GM12878 (cell line): ENCODE measurements at regions not wholly inside any gene's neighbourhood (a gene's known extent, or its start where the extent isn't known, plus 50 kb on each side); places are given as distances from the start of the nearest gene placed in this dataset.

ENCODE experiments used
- BHLHE40 ChIP-seq, 2 experiments: fragments of 450-650 bp in 1 of 2; IDR thresholded peaks; 2 replicates each; pipeline ENCODE4 v1.6.1; 2011 to 2017; ENCODE audit warnings: low read depth in 2 of 2, borderline replicate concordance in 1 of 2, improper control_type of control experiment in 1 of 2, low read length in 1 of 2, mild to moderate bottlenecking in 1 of 2
- IRF3 ChIP-seq: fragments of 450-650 bp; IDR thresholded peaks from 2 replicates; pipeline ENCODE4 v1.6.1; 2014; ENCODE audit warnings: mild to moderate bottlenecking
- MEF2B ChIP-seq: fragments of 450-650 bp; IDR thresholded peaks from 2 replicates; pipeline ENCODE4 v1.6.1; 2018; ENCODE audit warnings: mild to moderate bottlenecking, moderate library complexity; ENCODE audit not compliant: partially characterized antibody, poor library complexity, severe bottlenecking
- PAX8 ChIP-seq: fragments of 450-650 bp; IDR thresholded peaks from 2 replicates; pipeline ENCODE4 v1.6.1; 2017; ENCODE audit warnings: mild to moderate bottlenecking, moderate library complexity
- SREBF2 ChIP-seq: IDR thresholded peaks from 2 replicates; pipeline ENCODE4 v1.6.1; 2012; ENCODE audit warnings: mild to moderate bottlenecking, low read length
- TCF3 ChIP-seq: IDR thresholded peaks from 2 replicates; pipeline ENCODE4 v1.6.1; 2012; ENCODE audit warnings: low read depth, mild to moderate bottlenecking, low read length, borderline replicate concordance; ENCODE audit not compliant: insufficient read depth
- ZNF217 ChIP-seq: fragments of 450-650 bp; IDR thresholded peaks from 2 replicates; pipeline ENCODE4 v1.6.1; 2017; ENCODE audit warnings: antibody characterized with exemption, mild to moderate bottlenecking
- TF ChIP-seq, protein P1 (sequence below): IDR thresholded peaks from 2 replicates; pipeline ENCODE4 v1.6.1; 2012; ENCODE audit warnings: mild to moderate bottlenecking, low read depth, low read length
- TF ChIP-seq, protein P2 (sequence below): IDR thresholded peaks from 2 replicates; pipeline ENCODE4 v1.6.1; 2012; ENCODE audit warnings: improper control_type of control experiment, low read depth, low read length; ENCODE audit not compliant: insufficient replicate concordance

DNA sequence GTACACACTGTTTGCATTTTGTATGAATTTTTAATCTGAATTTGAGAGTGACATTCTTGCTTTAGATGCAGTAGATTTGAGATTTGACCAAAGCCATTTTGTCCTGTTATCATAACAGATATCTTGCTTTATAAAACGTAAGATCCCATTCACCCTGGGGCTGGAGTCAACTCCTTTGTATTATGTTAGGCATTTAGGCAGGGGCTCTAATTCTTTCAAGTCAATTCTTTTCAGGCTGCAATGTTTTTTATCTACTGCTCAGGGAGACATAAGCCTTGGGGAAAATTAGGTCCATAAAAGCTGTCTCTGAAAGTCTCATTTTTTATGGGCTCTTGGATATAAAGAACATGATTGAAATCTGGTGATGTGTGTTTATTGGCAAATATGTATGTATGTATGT is 53.0 kb upstream of the CADPS start (continued):
- TF ChIP-seq, protein P1, sequence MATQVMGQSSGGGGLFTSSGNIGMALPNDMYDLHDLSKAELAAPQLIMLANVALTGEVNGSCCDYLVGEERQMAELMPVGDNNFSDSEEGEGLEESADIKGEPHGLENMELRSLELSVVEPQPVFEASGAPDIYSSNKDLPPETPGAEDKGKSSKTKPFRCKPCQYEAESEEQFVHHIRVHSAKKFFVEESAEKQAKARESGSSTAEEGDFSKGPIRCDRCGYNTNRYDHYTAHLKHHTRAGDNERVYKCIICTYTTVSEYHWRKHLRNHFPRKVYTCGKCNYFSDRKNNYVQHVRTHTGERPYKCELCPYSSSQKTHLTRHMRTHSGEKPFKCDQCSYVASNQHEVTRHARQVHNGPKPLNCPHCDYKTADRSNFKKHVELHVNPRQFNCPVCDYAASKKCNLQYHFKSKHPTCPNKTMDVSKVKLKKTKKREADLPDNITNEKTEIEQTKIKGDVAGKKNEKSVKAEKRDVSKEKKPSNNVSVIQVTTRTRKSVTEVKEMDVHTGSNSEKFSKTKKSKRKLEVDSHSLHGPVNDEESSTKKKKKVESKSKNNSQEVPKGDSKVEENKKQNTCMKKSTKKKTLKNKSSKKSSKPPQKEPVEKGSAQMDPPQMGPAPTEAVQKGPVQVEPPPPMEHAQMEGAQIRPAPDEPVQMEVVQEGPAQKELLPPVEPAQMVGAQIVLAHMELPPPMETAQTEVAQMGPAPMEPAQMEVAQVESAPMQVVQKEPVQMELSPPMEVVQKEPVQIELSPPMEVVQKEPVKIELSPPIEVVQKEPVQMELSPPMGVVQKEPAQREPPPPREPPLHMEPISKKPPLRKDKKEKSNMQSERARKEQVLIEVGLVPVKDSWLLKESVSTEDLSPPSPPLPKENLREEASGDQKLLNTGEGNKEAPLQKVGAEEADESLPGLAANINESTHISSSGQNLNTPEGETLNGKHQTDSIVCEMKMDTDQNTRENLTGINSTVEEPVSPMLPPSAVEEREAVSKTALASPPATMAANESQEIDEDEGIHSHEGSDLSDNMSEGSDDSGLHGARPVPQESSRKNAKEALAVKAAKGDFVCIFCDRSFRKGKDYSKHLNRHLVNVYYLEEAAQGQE, result no peak
- TF ChIP-seq ZNF217, result no peak
- TF ChIP-seq PAX8, result no peak
- TF ChIP-seq SREBF2, result no peak
- no peak for TF ChIP-seq IRF3
- TF ChIP-seq TCF3, result no peak
- TF ChIP-seq, protein P2, sequence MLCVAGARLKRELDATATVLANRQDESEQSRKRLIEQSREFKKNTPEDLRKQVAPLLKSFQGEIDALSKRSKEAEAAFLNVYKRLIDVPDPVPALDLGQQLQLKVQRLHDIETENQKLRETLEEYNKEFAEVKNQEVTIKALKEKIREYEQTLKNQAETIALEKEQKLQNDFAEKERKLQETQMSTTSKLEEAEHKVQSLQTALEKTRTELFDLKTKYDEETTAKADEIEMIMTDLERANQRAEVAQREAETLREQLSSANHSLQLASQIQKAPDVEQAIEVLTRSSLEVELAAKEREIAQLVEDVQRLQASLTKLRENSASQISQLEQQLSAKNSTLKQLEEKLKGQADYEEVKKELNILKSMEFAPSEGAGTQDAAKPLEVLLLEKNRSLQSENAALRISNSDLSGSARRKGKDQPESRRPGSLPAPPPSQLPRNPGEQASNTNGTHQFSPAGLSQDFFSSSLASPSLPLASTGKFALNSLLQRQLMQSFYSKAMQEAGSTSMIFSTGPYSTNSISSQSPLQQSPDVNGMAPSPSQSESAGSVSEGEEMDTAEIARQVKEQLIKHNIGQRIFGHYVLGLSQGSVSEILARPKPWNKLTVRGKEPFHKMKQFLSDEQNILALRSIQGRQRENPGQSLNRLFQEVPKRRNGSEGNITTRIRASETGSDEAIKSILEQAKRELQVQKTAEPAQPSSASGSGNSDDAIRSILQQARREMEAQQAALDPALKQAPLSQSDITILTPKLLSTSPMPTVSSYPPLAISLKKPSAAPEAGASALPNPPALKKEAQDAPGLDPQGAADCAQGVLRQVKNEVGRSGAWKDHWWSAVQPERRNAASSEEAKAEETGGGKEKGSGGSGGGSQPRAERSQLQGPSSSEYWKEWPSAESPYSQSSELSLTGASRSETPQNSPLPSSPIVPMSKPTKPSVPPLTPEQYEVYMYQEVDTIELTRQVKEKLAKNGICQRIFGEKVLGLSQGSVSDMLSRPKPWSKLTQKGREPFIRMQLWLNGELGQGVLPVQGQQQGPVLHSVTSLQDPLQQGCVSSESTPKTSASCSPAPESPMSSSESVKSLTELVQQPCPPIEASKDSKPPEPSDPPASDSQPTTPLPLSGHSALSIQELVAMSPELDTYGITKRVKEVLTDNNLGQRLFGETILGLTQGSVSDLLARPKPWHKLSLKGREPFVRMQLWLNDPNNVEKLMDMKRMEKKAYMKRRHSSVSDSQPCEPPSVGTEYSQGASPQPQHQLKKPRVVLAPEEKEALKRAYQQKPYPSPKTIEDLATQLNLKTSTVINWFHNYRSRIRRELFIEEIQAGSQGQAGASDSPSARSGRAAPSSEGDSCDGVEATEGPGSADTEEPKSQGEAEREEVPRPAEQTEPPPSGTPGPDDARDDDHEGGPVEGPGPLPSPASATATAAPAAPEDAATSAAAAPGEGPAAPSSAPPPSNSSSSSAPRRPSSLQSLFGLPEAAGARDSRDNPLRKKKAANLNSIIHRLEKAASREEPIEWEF, result no peak
- TF ChIP-seq BHLHE40 (IDR thresholded peaks at IDR 0.05; ENCODE audit: borderline replicate concordance in 1 of 2, low read depth in 2 of 2, low read length in 1 of 2), result no peak
- TF ChIP-seq MEF2B, result no peak
